SH-SY5Y (cell line): ENCODE measurements at regions not wholly inside any gene's neighbourhood (a gene's known extent, or its start where the extent isn't known, plus 50 kb on each side); places are given as distances from the start of the nearest gene placed in this dataset.

Experiments used
- GATA2 ChIP-seq: IDR thresholded peaks from 2 replicates; pipeline ENCODE4 v1.6.1; 2011; ENCODE audit warnings: mild to moderate bottlenecking, low read depth, low read length
- GATA3 ChIP-seq: IDR thresholded peaks from 2 replicates; pipeline ENCODE4 v1.6.1; 2011; ENCODE audit warnings: low read depth, mild to moderate bottlenecking, low read length, moderate library complexity

- TF ChIP-seq GATA3 (no peak), GATA2 (no peak)
Observed at GRCh38 chr1:57678138-57678537, 254.3 kb upstream of the DAB1 start.

- TF ChIP-seq GATA3 (no peak), GATA2 (no peak)
Observed at GRCh38 chr1:57675776-57676175, 251.9 kb upstream of the DAB1 start.

GRCh38 chr1:57674801-57675200 is 250.9 kb upstream of the DAB1 start:
- TF ChIP-seq GATA3 (no peak), GATA2 (no peak)

- TF ChIP-seq GATA2: no peak
- TF ChIP-seq GATA3: no peak
Observed at GRCh38 chr1:57672346-57673140, 248.7 kb upstream of the DAB1 start.

GRCh38 chr1:57671750-57672149 is 247.9 kb upstream of the DAB1 start:
- no peak for TF ChIP-seq GATA3
- TF ChIP-seq GATA2: no peak

- TF ChIP-seq GATA3: no peak
- TF ChIP-seq GATA2: no peak
Observed at GRCh38 chr1:57659804-57660203, 235.9 kb upstream of the DAB1 start.

- no peak for TF ChIP-seq GATA3
- no peak for TF ChIP-seq GATA2
Observed at GRCh38 chr1:57655161-57655560, 231.3 kb upstream of the DAB1 start.

GRCh38 chr1:57644667-57645066 is 220.8 kb upstream of the DAB1 start:
- no peak for TF ChIP-seq GATA2
- no peak for TF ChIP-seq GATA3

- TF ChIP-seq GATA3: no peak
- TF ChIP-seq GATA2: no peak
Observed at GRCh38 chr1:57638239-57638638, 214.4 kb upstream of the DAB1 start.

GRCh38 chr1:57637155-57637554 is 213.3 kb upstream of the DAB1 start:
- TF ChIP-seq GATA3 (no peak), GATA2 (no peak)

GRCh38 chr1:57633881-57634280 is 210.0 kb upstream of the DAB1 start:
- TF ChIP-seq GATA3 (no peak), GATA2 (no peak)

- no peak for TF ChIP-seq GATA2
- no peak for TF ChIP-seq GATA3
Observed at GRCh38 chr1:57633056-57633455, 209.2 kb upstream of the DAB1 start.

- TF ChIP-seq GATA3 (no peak), GATA2 (no peak)
Observed at GRCh38 chr1:57632401-57632800, 208.5 kb upstream of the DAB1 start.

- TF ChIP-seq GATA2 (no peak), GATA3 (no peak)
Observed at GRCh38 chr1:57627612-57628011, 203.8 kb upstream of the DAB1 start.

GRCh38 chr1:57623791-57624538 is 200.1 kb upstream of the DAB1 start:
- TF ChIP-seq GATA2 (no peak), GATA3 (no peak)

GRCh38 chr1:57623039-57623790 is 199.4 kb upstream of the DAB1 start:
- TF ChIP-seq GATA3 (no peak), GATA2 (no peak)

GRCh38 chr1:57621776-57622175 is 197.9 kb upstream of the DAB1 start:
- TF ChIP-seq GATA2 (no peak), GATA3 (no peak)
